ENCODE measurements at regions not wholly inside any gene's neighbourhood (a gene's known extent, or its start where the extent isn't known, plus 50 kb on each side); places are given as distances from the start of the nearest gene placed in this dataset.

DNA sequence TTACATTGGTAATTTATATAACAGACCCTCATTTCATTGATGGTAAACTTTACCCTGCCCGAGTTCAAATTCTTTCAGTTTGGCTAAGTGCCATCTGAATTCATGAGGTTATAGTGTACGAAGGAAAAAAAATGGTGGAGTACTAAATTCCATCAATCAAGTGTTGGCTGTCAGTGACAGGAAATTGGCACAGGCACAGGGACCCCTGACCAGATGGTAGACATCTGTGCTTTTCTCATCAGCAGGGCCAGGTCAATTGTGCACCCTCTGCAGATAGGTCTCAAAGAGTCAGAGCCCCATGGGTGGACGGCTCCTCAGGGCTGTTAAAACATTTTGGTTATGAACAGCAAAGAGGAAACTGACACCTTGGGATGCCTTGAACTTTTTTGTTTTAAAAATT is 439.2 kb downstream of the SETBP1 start:
- no peak for DNase-seq (ENCODE audit: low spot score)

DNA sequence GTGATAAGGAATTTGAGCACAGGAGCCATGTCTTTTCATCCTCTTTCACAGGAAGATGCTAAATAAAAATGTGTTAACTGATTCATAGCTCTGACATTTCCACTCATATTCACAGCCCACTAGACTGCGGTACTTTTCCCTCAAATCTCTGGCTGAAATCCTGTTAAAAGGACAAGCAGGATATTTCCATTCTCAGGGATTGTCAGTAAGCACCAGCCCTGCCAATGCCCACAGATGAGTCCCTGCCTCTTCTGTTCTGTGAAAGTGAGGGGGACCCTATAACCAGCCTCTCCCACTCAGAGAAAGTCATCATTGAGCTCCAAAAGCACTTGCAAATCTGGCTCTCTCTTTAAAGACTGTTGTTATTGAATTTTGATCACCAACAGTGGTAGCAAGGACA is 440.5 kb downstream of the SETBP1 start:
- no peak for DNase-seq (ENCODE audit: low spot score)

GRCh38 chr18:45122506-45122905 is 441.8 kb downstream of the SETBP1 start:
- no peak for DNase-seq (ENCODE audit: low spot score)

- no peak for DNase-seq (ENCODE audit: low spot score)
These were observed 446.7 kb downstream of the SETBP1 start for GRCh38 chr18:45127405-45127804.

DNA sequence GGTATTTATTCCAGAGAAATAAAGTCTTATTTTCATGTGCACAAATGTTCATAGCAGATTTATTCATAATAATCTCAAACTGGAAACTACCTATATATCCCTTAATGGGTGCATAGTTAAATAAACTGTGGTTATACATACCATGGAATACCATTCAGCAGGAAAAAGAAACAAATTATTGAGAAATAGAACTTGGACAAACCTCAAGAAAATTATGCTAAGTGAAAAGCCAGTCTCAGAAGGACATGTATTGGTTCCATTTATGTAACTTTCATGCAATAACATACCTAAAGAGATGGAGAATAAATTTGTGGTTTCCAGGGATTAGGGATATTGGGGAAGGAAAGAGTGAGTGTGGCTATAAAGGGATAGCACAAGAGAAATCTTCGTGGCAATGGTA is 452.6 kb downstream of the SETBP1 start:
- DNase-seq (ENCODE audit: low spot score) = no peak

DNA sequence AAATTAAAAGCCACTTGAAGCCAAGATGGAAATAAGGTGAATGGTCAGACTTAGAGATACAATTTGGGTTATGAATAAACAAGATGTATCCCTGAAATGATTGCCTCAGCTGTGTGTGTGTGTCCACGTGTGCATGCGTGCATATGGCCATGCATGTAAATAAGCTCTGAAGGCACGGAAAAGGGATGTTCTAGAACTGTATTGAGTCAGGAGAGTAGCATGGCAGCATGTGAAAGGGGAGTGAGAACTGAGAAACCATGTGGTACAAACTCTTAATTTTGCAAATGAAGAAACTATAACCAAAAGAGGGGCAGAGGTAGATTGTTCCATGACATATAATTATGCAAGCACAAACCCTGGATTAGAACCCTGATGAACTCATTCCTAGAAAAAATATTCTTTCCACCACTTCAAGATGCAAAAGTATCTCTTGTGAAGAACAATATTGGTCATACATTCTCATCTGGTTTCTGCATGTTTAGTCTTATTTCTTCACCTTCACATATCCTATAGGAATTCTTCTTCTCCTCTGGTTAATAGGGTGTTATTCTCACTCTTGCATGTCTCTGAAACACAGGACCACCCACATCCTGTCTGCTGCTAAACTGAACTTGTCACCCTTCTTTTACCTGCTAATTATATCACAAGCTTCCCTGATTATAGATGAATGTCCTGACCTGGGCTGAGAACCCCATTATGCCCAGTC is 455.8 kb downstream of the SETBP1 start:
- DNase-seq (ENCODE audit: low spot score) = no peak

GRCh38 chr18:45137087-45137419 is 456.4 kb downstream of the SETBP1 start:
- DNase-seq (ENCODE audit: low spot score) = no peak

DNA sequence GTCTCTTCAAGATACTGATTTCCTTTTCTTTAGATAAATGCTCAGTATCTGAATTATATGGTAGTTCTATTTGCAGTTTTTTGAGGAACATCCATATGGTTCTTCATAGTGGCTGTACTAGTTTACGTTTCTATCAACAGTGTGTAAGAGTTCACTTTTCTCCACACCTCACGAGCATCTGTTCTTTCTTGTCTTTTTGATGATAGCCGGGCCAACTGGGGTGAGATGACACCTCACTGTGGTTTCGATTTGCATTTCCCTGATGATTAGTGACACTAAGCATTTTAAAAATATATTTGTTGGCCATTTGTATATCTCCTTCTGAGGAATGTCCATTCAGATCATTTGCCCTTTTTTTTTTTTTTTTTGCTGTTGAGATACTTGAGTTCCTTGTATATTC is 458.8 kb downstream of the SETBP1 start:
- DNase-seq (ENCODE audit: low spot score) = no peak

- DNase-seq (ENCODE audit: low spot score) = no peak
These were observed 462.2 kb downstream of the SETBP1 start for GRCh38 chr18:45142868-45143267.

- no peak for DNase-seq (ENCODE audit: low spot score)
These were observed 465.6 kb upstream of the SLC14A2 start for GRCh38 chr18:45149712-45150111.

GRCh38 chr18:45151645-45152044 is 463.6 kb upstream of the SLC14A2 start:
- no peak for DNase-seq (ENCODE audit: low spot score)

DNA sequence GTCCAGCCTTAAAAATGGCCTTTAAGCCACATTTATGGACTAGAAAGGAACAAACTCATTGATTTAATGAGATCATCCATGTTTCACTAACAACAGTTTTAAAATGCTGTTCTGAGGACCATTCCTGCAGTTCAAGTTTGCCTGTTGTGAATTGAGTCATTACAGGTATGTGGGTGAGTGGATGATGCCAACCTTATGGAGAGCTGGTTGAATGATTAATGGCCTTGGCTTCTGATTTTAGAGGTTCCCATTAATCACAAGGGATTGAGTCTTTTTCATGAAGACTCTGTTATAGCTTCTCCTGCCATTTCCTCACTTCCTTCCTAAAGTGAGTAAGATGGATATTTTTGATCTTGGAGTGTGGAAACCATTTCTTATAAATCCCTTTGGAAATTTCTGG is 459.8 kb upstream of the SLC14A2 start:
- no peak for DNase-seq (ENCODE audit: low spot score)

- DNase-seq (ENCODE audit: low spot score) = no peak
These were observed 458.3 kb upstream of the SLC14A2 start for GRCh38 chr18:45156946-45157345.

DNA sequence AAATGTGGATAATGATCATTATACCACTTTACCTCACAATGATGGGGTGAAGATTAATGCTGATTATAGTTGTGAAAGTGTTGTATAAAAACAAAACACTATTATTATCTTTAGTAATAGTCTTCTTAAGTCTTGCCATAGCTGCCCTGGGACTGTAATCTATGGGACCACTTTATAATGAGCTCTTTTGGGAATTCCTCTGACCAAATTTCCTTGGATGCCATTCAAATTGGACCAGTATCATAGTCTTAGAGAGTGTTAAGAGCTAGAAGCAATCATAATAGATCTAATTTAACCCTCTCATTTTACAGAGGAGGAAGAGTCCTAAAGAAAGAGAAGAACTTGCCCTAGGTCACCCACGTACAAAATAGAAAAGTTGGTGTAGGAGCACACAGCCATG is 457.7 kb upstream of the SLC14A2 start:
- no peak for DNase-seq (ENCODE audit: low spot score)

GRCh38 chr18:45161850-45162249 is 453.4 kb upstream of the SLC14A2 start:
- DNase-seq (ENCODE audit: low spot score) = no peak

GRCh38 chr18:45163871-45164270 is 451.4 kb upstream of the SLC14A2 start:
- no peak for DNase-seq (ENCODE audit: low spot score)

DNA sequence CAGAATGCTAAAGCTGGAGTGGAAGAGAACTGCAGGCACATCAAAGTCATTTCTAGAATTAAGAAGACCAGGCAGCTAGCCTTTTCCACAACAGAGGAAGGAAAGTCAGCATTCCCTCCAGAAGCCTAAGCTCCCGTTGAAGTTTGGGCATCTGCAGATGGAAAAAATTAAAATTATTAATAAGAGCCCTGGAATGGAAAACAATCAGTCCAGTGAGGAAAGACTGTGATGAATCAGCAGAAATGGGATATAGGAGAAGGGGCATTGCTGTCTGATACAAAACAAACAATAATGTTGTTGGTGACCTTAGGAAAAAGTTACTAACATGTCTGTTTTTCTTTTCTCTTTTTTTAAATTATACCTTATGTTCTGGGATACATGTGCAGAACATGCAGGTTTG is 450.7 kb upstream of the SLC14A2 start:
- no peak for DNase-seq (ENCODE audit: low spot score)

GRCh38 chr18:45165176-45165713 is 450.0 kb upstream of the SLC14A2 start:
- DNase-seq (ENCODE audit: low spot score) = no peak

DNA sequence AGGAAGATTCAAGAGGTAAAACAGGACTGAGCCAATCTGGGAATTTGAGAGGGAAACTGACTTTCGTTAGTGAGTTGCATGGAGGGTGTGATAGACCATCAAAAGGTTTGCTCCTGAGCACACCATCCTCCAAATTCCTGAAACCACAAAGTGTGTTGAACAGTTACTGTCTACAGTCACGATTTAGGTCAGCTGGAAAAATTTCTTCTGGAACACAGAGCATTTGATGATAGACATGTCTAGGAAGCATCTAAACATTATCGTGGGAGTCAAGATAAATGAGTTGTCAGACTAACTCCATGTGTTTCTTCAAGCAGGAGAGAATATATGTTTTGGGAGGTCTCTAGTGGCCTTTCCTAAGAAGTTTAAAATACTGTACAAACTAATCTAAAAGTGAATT is 449.4 kb upstream of the SLC14A2 start:
- no peak for DNase-seq (ENCODE audit: low spot score)

- DNase-seq (ENCODE audit: low spot score) = no peak
These were observed 448.9 kb upstream of the SLC14A2 start for GRCh38 chr18:45166341-45166835.

GRCh38 chr18:45166836-45167551 is 448.3 kb upstream of the SLC14A2 start:
- DNase-seq (ENCODE audit: low spot score) = no peak

- DNase-seq (ENCODE audit: low spot score) = no peak
These were observed 447.5 kb upstream of the SLC14A2 start for GRCh38 chr18:45167631-45168280.
